Erythroblast (primary cell): ENCODE measurements at regions not wholly inside any gene's neighbourhood (a gene's known extent, or its start where the extent isn't known, plus 50 kb on each side); places are given as distances from the start of the nearest gene placed in this dataset.

Source experiments
- GATA1 ChIP-seq: IDR thresholded peaks from 2 replicates; pipeline ENCODE4 v1.6.1; 2011; ENCODE audit warnings: low read depth, mild to moderate bottlenecking, control low read depth, low read length, moderate library complexity
- POLR2A ChIP-seq: IDR thresholded peaks from 2 replicates; pipeline ENCODE4 v1.6.1; 2011; ENCODE audit warnings: mild to moderate bottlenecking, low read length

GRCh38 chr5:61850696-61851095 is 455.3 kb upstream of the KIF2A start:
- no peak for TF ChIP-seq POLR2A
- no peak for TF ChIP-seq GATA1
